Frontal cortex (tissue), 3 donors: ENCODE measurements at regions not wholly inside any gene's neighbourhood (a gene's known extent, or its start where the extent isn't known, plus 50 kb on each side); places are given as distances from the start of the nearest gene placed in this dataset.
A peak's percentile ranks its signal among the peaks of the same experiment; 100 is the strongest.
"Not testable (repeated sequence)": the region's sequence is repeated elsewhere in the genome, so short reads cannot be mapped to it uniquely, and the experiment has no call there.

Experiments
- DNase-seq, 2 donors: peaks; one replicate each; pipeline ENCODE4 v3.0.0; 2012; ENCODE audit warnings: low spot score in 2 of 2
- FAIRE-seq: peaks from 2 replicates; lab custom pipeline; 2012; peaks lifted over from hg19 to GRCh38; lab: Jason Lieb, UNC
- donor health status: control.
- donor health status: control.
- donor health status: control.

- FAIRE-seq (no peak), DNase-seq (no peak)
Measured at GRCh38 chr19:57016491-57016890, 103.3 kb upstream of the USP29 start.

GRCh38 chr19:57025491-57025890, 94.3 kb upstream of the USP29 start:
- no peak for FAIRE-seq
- DNase-seq, result no peak

GRCh38 chr19:57026476-57026875, 93.3 kb upstream of the USP29 start:
- DNase-seq (no peak), FAIRE-seq (no peak)

GRCh38 chr19:57027360-57027759, 92.4 kb upstream of the USP29 start:
- DNase-seq, result no peak
- no peak for FAIRE-seq

GRCh38 chr19:57028804-57029525, 90.8 kb upstream of the USP29 start:
- FAIRE-seq (no peak), DNase-seq (no peak)

- FAIRE-seq, result no peak
- no peak for DNase-seq
Measured at GRCh38 chr19:57031106-57031505, 88.7 kb upstream of the USP29 start.

- DNase-seq, result no peak
- FAIRE-seq, result no peak
Measured at GRCh38 chr19:57033576-57033975, 86.2 kb upstream of the USP29 start.

- FAIRE-seq (no peak), DNase-seq (no peak)
Measured at GRCh38 chr19:57034544-57034943, 85.2 kb upstream of the USP29 start.

- DNase-seq, FAIRE-seq: not testable (repeated sequence)
Measured at GRCh38 chr19:57035740-57036139, 84.0 kb upstream of the USP29 start.

GRCh38 chr19:57037556-57037955, 82.2 kb upstream of the USP29 start:
- FAIRE-seq, result no peak
- DNase-seq, result no peak

- no peak for FAIRE-seq
- DNase-seq, result no peak
Measured at GRCh38 chr19:57047743-57048142, 72.0 kb upstream of the USP29 start.

- DNase-seq (no peak), FAIRE-seq (no peak)
Measured at GRCh38 chr19:57050863-57051262, 68.9 kb upstream of the USP29 start.

- FAIRE-seq (no peak), DNase-seq (no peak)
Measured at GRCh38 chr19:57052081-57052480, 67.7 kb upstream of the USP29 start.

GRCh38 chr19:57053401-57053800, 66.4 kb upstream of the USP29 start:
- DNase-seq, result no peak
- FAIRE-seq, result no peak

GRCh38 chr19:57055956-57056355, 63.8 kb upstream of the USP29 start:
- no peak for FAIRE-seq
- DNase-seq, result no peak

GRCh38 chr19:57057036-57057686, 62.6 kb upstream of the USP29 start:
- FAIRE-seq, result no peak
- no peak for DNase-seq

GRCh38 chr19:57058871-57059270, 60.9 kb upstream of the USP29 start:
- DNase-seq, result no peak
- FAIRE-seq, result no peak

GRCh38 chr19:57063070-57063469, 56.7 kb upstream of the USP29 start:
- FAIRE-seq, result no peak

GRCh38 chr19:57067440-57067839, 52.3 kb upstream of the USP29 start:
- FAIRE-seq (no peak), DNase-seq (no peak)

More at GRCh38 chr19:57063070-57063469, 56.7 kb upstream of the USP29 start:
- no peak for DNase-seq

- DNase-seq (no peak), FAIRE-seq (no peak)
Measured at GRCh38 chr19:57068311-57068710, 51.5 kb upstream of the USP29 start.

GRCh38 chr19:57068921-57069697, 50.7 kb upstream of the USP29 start:
- DNase-seq (peak in 1 of 2 donors; percentile 36), FAIRE-seq (no peak)
